Spleen (tissue), 7 donors: ENCODE measurements at regions not wholly inside any gene's neighbourhood (a gene's known extent, or its start where the extent isn't known, plus 50 kb on each side); places are given as distances from the start of the nearest gene placed in this dataset.

Source experiments
- POLR2A ChIP-seq, 3 donors: fragments of 450-650 bp; IDR thresholded peaks; one replicate each; pipeline ENCODE4 v1.5.1; 2017; ENCODE audit warnings: antibody characterized with exemption in 3 of 3, mild to moderate bottlenecking in 1 of 3
- POLR2AphosphoS5 ChIP-seq, 3 donors: sonication (generic); formaldehyde crosslinking; IDR thresholded peaks; one replicate each; pipeline ENCODE4 v1.5.1; 2017; ENCODE audit warnings: antibody characterized with exemption in 3 of 3
- TF ChIP-seq, protein P1 (sequence below), 11 experiments: fragments of 200-600 bp in 7 of 11; fragments of 450-650 bp in 4 of 11; sonication (generic) in 4 of 11; IDR thresholded peaks in 8 of 11; conservative IDR thresholded peaks in 3 of 11; 1 replicate in 7 of 11; 2 replicates in 4 of 11; pipeline versions ENCODE4 v1.4.0 to v1.8.0; 2016 to 2021; ENCODE audit warnings: antibody characterized with exemption in 11 of 11, inconsistent platforms in 4 of 11, mild to moderate bottlenecking in 1 of 11
- donor health status: DM: no; HTN: no; CAD: no; lungs with moderate emphysema.
- donor health status: DM: no; HTN: no; CAD: no.
- donor health status: DM: no; HTN: no; CAD: no.

DNA sequence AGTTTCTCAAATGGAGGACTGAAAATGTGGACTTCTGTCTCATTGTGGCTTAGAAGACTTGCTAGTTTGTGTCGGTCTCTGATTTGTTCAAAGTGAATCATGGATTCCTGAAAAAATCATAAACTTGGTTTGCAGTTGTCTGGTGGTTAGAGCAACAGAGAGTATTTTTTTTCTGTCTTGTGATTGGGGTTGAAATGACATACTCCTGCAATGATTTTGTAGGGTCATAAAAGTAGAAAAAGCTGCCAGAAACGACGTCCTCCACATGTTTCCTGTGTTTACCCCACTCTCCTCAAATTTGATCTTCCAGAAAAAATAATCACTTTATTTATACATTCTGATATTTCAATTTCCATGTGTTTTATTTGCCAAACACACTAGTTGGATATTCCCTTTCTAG lies 219.2 kb upstream of the PGR start:
- TF ChIP-seq POLR2A (IDR thresholded peaks at IDR 0.05) = no peak
- TF ChIP-seq, protein P1, sequence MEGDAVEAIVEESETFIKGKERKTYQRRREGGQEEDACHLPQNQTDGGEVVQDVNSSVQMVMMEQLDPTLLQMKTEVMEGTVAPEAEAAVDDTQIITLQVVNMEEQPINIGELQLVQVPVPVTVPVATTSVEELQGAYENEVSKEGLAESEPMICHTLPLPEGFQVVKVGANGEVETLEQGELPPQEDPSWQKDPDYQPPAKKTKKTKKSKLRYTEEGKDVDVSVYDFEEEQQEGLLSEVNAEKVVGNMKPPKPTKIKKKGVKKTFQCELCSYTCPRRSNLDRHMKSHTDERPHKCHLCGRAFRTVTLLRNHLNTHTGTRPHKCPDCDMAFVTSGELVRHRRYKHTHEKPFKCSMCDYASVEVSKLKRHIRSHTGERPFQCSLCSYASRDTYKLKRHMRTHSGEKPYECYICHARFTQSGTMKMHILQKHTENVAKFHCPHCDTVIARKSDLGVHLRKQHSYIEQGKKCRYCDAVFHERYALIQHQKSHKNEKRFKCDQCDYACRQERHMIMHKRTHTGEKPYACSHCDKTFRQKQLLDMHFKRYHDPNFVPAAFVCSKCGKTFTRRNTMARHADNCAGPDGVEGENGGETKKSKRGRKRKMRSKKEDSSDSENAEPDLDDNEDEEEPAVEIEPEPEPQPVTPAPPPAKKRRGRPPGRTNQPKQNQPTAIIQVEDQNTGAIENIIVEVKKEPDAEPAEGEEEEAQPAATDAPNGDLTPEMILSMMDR (IDR thresholded peaks at IDR 0.05 in 8 of 11, conservative IDR thresholded peaks at IDR 0.05 in 3 of 11) = no peak
- TF ChIP-seq POLR2AphosphoS5 (IDR thresholded peaks at IDR 0.05) = no peak
